HEK293T (cell line): ENCODE measurements at regions not wholly inside any gene's neighbourhood (a gene's known extent, or its start where the extent isn't known, plus 50 kb on each side); places are given as distances from the start of the nearest gene placed in this dataset.

Experiments
- CTCF ChIA-PET: fragments of 350-600 bp; formaldehyde crosslinking; extraction: SDS; loops from one replicate; lab custom pipeline; 2021; ENCODE audit warnings: antibody characterized with exemption, inconsistent platforms; lab: Yijun Ruan, JAX
- POLR2A ChIA-PET: fragments of 350-600 bp; formaldehyde crosslinking; extraction: SDS; loops from one replicate; lab custom pipeline; 2020; ENCODE audit warnings: antibody characterized with exemption, inconsistent platforms; lab: Yijun Ruan, JAX
- DNase-seq: peaks from one replicate; pipeline ENCODE4 v3.0.0; 2012; ENCODE audit warnings: mixed read lengths; ENCODE audit errors: extremely low spot score
- ARNT ChIP-seq: fragments of 450-650 bp; IDR thresholded peaks from 2 replicates; pipeline ENCODE4 v1.6.1; 2017; ENCODE audit warnings: mild to moderate bottlenecking
- BHLHE40 ChIP-seq: fragments of 450-650 bp; IDR thresholded peaks from 2 replicates; pipeline ENCODE4 v1.6.1; 2016; ENCODE audit warnings: mild to moderate bottlenecking, moderate library complexity, borderline replicate concordance
- CTBP1 ChIP-seq: fragments of 450-650 bp; IDR thresholded peaks from 2 replicates; pipeline ENCODE4 v1.6.1; 2016; ENCODE audit warnings: borderline replicate concordance
- ELF4 ChIP-seq: fragments of 450-650 bp; IDR thresholded peaks from 2 replicates; pipeline ENCODE4 v1.6.1; 2017; ENCODE audit warnings: antibody characterized with exemption
- FOXA1 ChIP-seq: fragments of 450-650 bp; IDR thresholded peaks from 2 replicates; pipeline ENCODE4 v1.6.1; 2016; ENCODE audit warnings: mild to moderate bottlenecking
- FOXK2 ChIP-seq: fragments of 450-650 bp; IDR thresholded peaks from 2 replicates; pipeline ENCODE4 v1.6.1; 2016; ENCODE audit warnings: mild to moderate bottlenecking
- FOXM1 ChIP-seq: fragments of 450-650 bp; IDR thresholded peaks from 2 replicates; pipeline ENCODE4 v1.6.1; 2017; ENCODE audit warnings: mild to moderate bottlenecking, borderline replicate concordance
- HDGF ChIP-seq: fragments of 450-650 bp; IDR thresholded peaks from 2 replicates; pipeline ENCODE4 v1.6.1; 2017; ENCODE audit warnings: antibody characterized with exemption, borderline replicate concordance
- L3MBTL2 ChIP-seq: fragments of 450-650 bp; conservative IDR thresholded peaks from 2 replicates; pipeline ENCODE4 v1.6.1; 2016; ENCODE audit warnings: mild to moderate bottlenecking
- LEF1 ChIP-seq: fragments of 450-650 bp; IDR thresholded peaks from 2 replicates; pipeline ENCODE4 v1.6.1; 2017; ENCODE audit warnings: mild to moderate bottlenecking, borderline replicate concordance
- NFRKB ChIP-seq: fragments of 450-650 bp; IDR thresholded peaks from 2 replicates; pipeline ENCODE4 v1.6.1; 2016; ENCODE audit warnings: mild to moderate bottlenecking, moderate library complexity
- PKNOX1 ChIP-seq: fragments of 450-650 bp; IDR thresholded peaks from 2 replicates; pipeline ENCODE4 v1.6.1; 2016
- SP1 ChIP-seq: fragments of 450-650 bp; IDR thresholded peaks from 2 replicates; pipeline ENCODE4 v1.6.1; 2017
- SUZ12 ChIP-seq: fragments of 450-650 bp; IDR thresholded peaks from 2 replicates; pipeline ENCODE4 v1.6.1; 2016; ENCODE audit warnings: mild to moderate bottlenecking
- TARDBP ChIP-seq: fragments of 450-650 bp; IDR thresholded peaks from 2 replicates; pipeline ENCODE4 v1.6.1; 2016
- ZNF384 ChIP-seq: fragments of 450-650 bp; IDR thresholded peaks from 2 replicates; pipeline ENCODE4 v1.6.1; 2016

GRCh38 chr10:20355915-20356314 is 539.7 kb downstream of the PLXDC2 start:
- ChIA-PET CTCF (interaction anchor here (0.6 kb wide), 1 partner anchor 36 kb away, joined by 3 read pairs; no protein-coding TSS in a partner anchor), POLR2A (no interaction called here)
- DNase-seq: no peak
- no peak for TF ChIP-seq FOXK2
- TF ChIP-seq SP1: no peak
- no peak for TF ChIP-seq PKNOX1
- TF ChIP-seq FOXA1: no peak
- no peak for TF ChIP-seq ZNF384
- TF ChIP-seq SUZ12: no peak
- no peak for TF ChIP-seq HDGF
- no peak for TF ChIP-seq ARNT
- no peak for TF ChIP-seq L3MBTL2
- TF ChIP-seq CTBP1: no peak

- TF ChIP-seq HDGF (no peak), PKNOX1 (no peak), ELF4 (no peak), NFRKB (no peak), CTBP1 (no peak), BHLHE40 (no peak), TARDBP (no peak), FOXM1 (no peak), L3MBTL2 (no peak), LEF1 (no peak), SP1 (no peak), ZNF384 (no peak), SUZ12 (no peak), FOXK2 (no peak), ARNT (no peak), FOXA1 (no peak)
- ChIA-PET CTCF (no interaction called here), POLR2A (no interaction called here)
- no peak for DNase-seq
Observed at GRCh38 chr10:20355011-20355410, 538.8 kb downstream of the PLXDC2 start.

- no peak for DNase-seq
- TF ChIP-seq SUZ12 (no peak), FOXM1 (no peak), PKNOX1 (no peak), FOXK2 (no peak), L3MBTL2 (no peak), TARDBP (no peak), BHLHE40 (no peak), FOXA1 (no peak), HDGF (no peak), ELF4 (no peak), CTBP1 (no peak), ZNF384 (no peak), SP1 (no peak), LEF1 (no peak), NFRKB (no peak), ARNT (no peak)
- CTCF ChIA-PET: no interaction called here
- POLR2A ChIA-PET: no interaction called here
Observed at GRCh38 chr10:20354166-20354565, 537.9 kb downstream of the PLXDC2 start.

GRCh38 chr10:20350509-20350908 is 534.3 kb downstream of the PLXDC2 start:
- ChIA-PET CTCF (no interaction called here), POLR2A (no interaction called here)
- TF ChIP-seq BHLHE40 (no peak), L3MBTL2 (no peak), FOXM1 (no peak), TARDBP (no peak), FOXA1 (no peak), SUZ12 (no peak), ZNF384 (no peak), ARNT (no peak)
- DNase-seq: no peak

GRCh38 chr10:20343036-20343435 is 526.8 kb downstream of the PLXDC2 start:
- TF ChIP-seq FOXA1 (no peak), ARNT (no peak)
- POLR2A ChIA-PET: no interaction called here
- DNase-seq: no peak
- CTCF ChIA-PET: no interaction called here
